ENCODE measurements at regions not wholly inside any gene's neighbourhood (a gene's known extent, or its start where the extent isn't known, plus 50 kb on each side); places are given as distances from the start of the nearest gene placed in this dataset.

DNA sequence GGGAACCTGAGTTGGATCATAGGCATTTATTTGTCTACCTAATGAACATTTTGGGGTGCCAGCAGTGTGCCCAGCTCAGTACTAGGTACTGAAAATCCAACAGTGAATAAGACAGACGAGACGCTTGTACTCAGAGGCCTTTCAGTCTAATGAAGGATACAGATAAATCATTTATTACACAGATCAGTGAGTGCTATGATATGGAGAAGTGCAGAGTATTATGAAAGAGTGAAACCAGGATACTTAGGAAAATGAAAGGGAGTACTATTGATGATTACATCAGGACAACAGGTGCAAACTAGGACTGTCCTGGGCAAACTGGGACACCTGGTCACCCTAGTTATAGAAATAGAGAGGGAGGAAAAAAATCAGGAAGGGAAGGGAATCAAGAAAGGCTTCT, 207.5 kb upstream of the NCAM1 start:
- no peak overlapping the region for H3K27ac ChIP-seq (ENCODE audit: insufficient read depth, low read depth, low read length, poor library complexity, severe bottlenecking)
- no peak overlapping the region for H3K4me3 ChIP-seq (ENCODE audit: insufficient read depth, low read depth, low read length)
- 88 to 94% methylated on average over 2 of the region's 2 CpGs for WGBS, 2 experiments
- H3K9me3 ChIP-seq (ENCODE audit: control insufficient read depth, low read length), result no peaks in the 10 kb centered on the region
- H3K4me1 ChIP-seq (ENCODE audit: control insufficient read depth, insufficient read depth, low read length), result peaks cover 15% of the 10 kb centered on the region
- no peaks in the 10 kb centered on the region for H3K27me3 ChIP-seq (ENCODE audit: control insufficient read depth, insufficient read depth, low read length, poor library complexity, severe bottlenecking)
- H3K36me3 ChIP-seq (ENCODE audit: control insufficient read depth, insufficient read depth, low read length), result no peaks in the 10 kb centered on the region

DNA sequence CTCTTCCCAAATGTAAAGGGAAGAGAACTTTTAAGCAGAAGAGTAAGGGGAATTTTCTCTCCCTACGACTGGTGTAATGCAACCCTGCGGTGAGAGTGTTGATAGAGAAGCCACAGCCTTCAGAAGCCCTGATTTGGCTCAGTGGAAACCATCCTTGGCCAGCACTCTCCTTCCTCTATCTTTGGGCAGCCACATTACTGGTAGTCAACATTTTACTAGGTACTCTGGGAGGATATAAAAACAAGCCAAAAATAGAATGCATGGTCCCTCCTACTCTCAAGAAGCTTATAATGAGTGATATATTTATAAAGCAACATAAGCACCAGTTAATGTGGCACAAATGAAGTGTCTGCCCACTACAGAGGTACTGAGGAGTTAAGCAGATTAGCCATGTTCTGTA, 201.8 kb upstream of the NCAM1 start:
- Histone ChIP-seq H3K4me3 (ENCODE audit: insufficient read depth, low read depth, low read length) (no peak overlapping the region), H3K9me3 (ENCODE audit: control insufficient read depth, low read length) (no peaks in the 10 kb centered on the region), H3K27me3 (ENCODE audit: control insufficient read depth, insufficient read depth, low read length, poor library complexity, severe bottlenecking) (no peaks in the 10 kb centered on the region), H3K4me1 (ENCODE audit: control insufficient read depth, insufficient read depth, low read length) (peaks cover 8% of the 10 kb centered on the region), H3K36me3 (ENCODE audit: control insufficient read depth, insufficient read depth, low read length) (no peaks in the 10 kb centered on the region), H3K27ac (ENCODE audit: insufficient read depth, low read depth, low read length, poor library complexity, severe bottlenecking) (no peak overlapping the region)
- 82 to 90% methylated on average over 2 of the region's 2 CpGs for WGBS, 2 experiments

DNA sequence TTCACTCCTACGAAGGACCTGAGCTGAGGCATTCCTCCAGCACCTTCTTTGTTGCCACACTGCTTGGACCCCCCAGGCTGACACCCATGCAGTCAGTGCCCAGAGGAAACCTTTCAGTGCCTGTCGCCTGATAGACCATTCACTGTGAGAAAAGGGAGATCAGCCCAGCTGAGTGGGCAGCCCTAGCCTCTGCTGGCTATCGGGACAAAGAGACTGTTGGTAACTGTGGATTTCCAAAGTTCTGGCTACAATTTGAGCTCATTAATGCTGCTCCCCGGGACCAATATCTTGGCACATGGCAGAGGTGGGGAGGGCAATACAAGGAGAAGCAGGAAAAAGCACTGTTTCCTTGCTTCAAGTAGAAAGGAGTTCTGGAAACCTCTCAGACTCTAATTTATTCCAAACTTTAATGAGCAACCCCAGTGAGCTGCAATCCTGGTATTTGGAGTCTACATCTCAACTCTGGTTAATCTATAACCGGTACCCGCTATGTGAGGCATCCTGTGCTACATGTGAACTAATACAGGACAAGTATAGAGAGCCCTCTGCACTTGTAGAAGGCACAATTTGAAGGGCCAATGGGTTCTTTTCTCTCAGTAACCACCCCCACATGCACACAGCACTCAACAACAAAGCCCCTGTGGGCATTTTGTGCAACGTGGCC, 200.7 kb upstream of the NCAM1 start:
- 90 to 94% methylated on average over 7 of the region's 7 CpGs for WGBS, 2 experiments
- Histone ChIP-seq H3K36me3 (ENCODE audit: control insufficient read depth, insufficient read depth, low read length) (no peaks in the 10 kb centered on the region), H3K9me3 (ENCODE audit: control insufficient read depth, low read length) (no peaks in the 10 kb centered on the region), H3K4me3 (ENCODE audit: insufficient read depth, low read depth, low read length) (no peak overlapping the region), H3K27me3 (ENCODE audit: control insufficient read depth, insufficient read depth, low read length, poor library complexity, severe bottlenecking) (no peaks in the 10 kb centered on the region), H3K4me1 (ENCODE audit: control insufficient read depth, insufficient read depth, low read length) (peaks cover 8% of the 10 kb centered on the region), H3K27ac (ENCODE audit: insufficient read depth, low read depth, low read length, poor library complexity, severe bottlenecking) (no peak overlapping the region)

DNA sequence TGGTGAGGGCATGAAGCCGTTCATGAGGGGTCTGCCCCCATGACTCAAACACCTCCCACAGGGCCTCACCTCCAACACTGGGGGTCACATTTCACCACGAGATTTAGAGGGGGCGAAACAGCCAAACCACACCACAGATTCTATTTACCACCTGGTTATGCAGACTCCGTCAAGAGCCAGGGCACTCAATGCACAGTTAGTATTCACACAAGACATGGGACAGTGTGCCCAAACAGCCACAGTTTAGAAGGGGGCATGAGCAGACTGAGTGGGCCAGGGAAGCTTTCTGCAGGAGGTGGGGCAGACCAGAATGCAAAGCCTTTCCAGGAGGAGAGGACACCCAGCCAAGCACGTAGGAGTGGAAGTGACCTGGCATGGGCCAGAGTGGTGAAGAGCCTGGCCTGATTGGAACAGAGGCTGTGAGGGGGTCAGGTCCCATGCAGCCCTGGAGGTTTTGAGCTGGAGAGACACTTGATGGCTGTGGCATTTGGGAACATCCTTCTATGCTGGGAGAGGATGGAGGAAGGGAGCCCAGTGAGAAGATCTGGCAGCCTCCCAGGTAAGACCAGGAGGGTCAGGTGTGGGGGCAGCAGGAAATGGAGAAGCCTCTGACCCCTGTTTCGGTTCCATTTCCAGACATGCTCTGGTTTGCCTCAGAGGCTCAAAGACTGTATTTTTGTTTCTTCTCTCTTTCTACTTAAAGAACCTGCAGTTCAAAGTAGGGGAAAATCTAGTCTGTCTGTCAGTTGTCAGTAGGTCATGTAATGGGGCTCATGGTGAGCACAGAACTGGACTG, 199.1 kb upstream of the NCAM1 start:
- H3K36me3 ChIP-seq (ENCODE audit: control insufficient read depth, insufficient read depth, low read length), result no peaks in the 10 kb centered on the region
- H3K4me3 ChIP-seq (ENCODE audit: insufficient read depth, low read depth, low read length), result no peak overlapping the region
- no peaks in the 10 kb centered on the region for H3K27me3 ChIP-seq (ENCODE audit: control insufficient read depth, insufficient read depth, low read length, poor library complexity, severe bottlenecking)
- no peak overlapping the region for H3K27ac ChIP-seq (ENCODE audit: insufficient read depth, low read depth, low read length, poor library complexity, severe bottlenecking)
- no peaks in the 10 kb centered on the region for H3K9me3 ChIP-seq (ENCODE audit: control insufficient read depth, low read length)
- 90 to 91% methylated on average over 6 of the region's 6 CpGs for WGBS, 2 experiments
- H3K4me1 ChIP-seq (ENCODE audit: control insufficient read depth, insufficient read depth, low read length), result peaks cover 8% of the 10 kb centered on the region

DNA sequence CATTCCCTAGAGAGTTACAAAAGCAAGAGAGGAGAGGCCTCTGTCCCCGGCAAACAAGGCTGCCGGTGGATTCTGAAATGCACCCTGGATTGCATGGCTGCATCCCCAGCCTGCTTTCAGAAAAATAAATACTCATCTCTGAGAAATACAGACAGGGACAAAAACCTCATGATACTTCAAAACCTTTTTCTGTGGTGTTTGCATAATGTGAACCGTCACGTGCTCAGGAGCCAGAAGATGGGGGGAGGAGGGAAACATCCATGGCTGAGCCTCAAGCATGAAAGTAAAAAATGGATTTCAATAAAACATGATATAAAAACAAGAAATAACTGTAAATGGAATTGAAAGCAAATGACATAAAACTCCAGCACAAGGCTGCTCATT, 198.5 kb upstream of the NCAM1 start:
- H3K9me3 ChIP-seq (ENCODE audit: control insufficient read depth, low read length), result no peaks in the 10 kb centered on the region
- no peak overlapping the region for H3K4me3 ChIP-seq (ENCODE audit: insufficient read depth, low read depth, low read length)
- H3K36me3 ChIP-seq (ENCODE audit: control insufficient read depth, insufficient read depth, low read length), result no peaks in the 10 kb centered on the region
- no peaks in the 10 kb centered on the region for H3K27me3 ChIP-seq (ENCODE audit: control insufficient read depth, insufficient read depth, low read length, poor library complexity, severe bottlenecking)
- peaks cover 8% of the 10 kb centered on the region for H3K4me1 ChIP-seq (ENCODE audit: control insufficient read depth, insufficient read depth, low read length)
- WGBS, 2 experiments, result 81 to 96% methylated on average over 2 to 4 of the region's 4 CpGs
- H3K27ac ChIP-seq (ENCODE audit: insufficient read depth, low read depth, low read length, poor library complexity, severe bottlenecking), result no peak overlapping the region

DNA sequence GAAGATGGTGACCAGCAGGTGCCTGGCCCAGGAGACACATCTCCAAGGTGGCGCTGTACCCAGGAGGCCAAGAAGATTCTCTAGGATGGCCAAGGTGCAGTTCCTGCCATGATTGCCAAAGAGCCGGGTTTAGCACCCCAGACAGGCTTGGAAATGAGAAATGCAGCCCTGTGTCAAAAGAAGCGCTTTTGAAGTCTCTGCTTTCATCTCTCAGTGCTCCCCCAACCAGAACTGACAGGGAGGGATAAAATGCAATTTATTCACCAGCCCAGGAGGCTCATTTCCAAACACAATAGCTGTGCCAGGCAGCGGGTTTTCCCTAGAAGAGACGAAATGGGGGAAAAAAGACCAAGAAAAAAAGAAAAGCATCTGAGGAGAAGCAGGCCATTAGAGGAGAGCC, 195.9 kb upstream of the NCAM1 start:
- WGBS, 2 experiments, result 92 to 94% methylated on average over 5 of the region's 5 CpGs
- no peak overlapping the region for H3K27ac ChIP-seq (ENCODE audit: insufficient read depth, low read depth, low read length, poor library complexity, severe bottlenecking)
- no peaks in the 10 kb centered on the region for H3K4me1 ChIP-seq (ENCODE audit: control insufficient read depth, insufficient read depth, low read length)
- no peaks in the 10 kb centered on the region for H3K27me3 ChIP-seq (ENCODE audit: control insufficient read depth, insufficient read depth, low read length, poor library complexity, severe bottlenecking)
- H3K36me3 ChIP-seq (ENCODE audit: control insufficient read depth, insufficient read depth, low read length), result no peaks in the 10 kb centered on the region
- H3K9me3 ChIP-seq (ENCODE audit: control insufficient read depth, low read length), result no peaks in the 10 kb centered on the region
- no peak overlapping the region for H3K4me3 ChIP-seq (ENCODE audit: insufficient read depth, low read depth, low read length)

DNA sequence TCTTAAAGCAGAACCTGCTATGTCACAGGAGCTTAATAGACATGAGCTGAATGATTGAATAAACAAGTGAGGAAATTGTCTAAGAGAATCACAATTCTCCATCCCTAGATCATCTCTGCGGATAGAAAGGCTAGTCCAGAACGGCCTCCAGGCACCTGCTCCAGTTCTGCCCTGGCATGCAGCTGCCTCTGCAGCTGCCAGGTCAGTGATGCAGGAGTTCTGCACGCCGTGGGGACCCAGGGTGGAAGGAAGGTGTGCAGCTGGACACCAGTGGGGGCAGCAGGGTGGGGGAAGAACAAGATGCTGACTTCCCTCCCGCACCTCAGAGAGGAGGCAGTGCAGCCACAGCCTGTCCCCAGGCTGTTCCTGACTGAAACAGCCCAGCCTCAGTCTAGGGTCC, 192.1 kb upstream of the NCAM1 start:
- no peaks in the 10 kb centered on the region for H3K9me3 ChIP-seq (ENCODE audit: control insufficient read depth, low read length)
- H3K36me3 ChIP-seq (ENCODE audit: control insufficient read depth, insufficient read depth, low read length), result no peaks in the 10 kb centered on the region
- no peak overlapping the region for H3K27ac ChIP-seq (ENCODE audit: insufficient read depth, low read depth, low read length, poor library complexity, severe bottlenecking)
- H3K27me3 ChIP-seq (ENCODE audit: control insufficient read depth, insufficient read depth, low read length, poor library complexity, severe bottlenecking), result no peaks in the 10 kb centered on the region
- H3K4me1 ChIP-seq (ENCODE audit: control insufficient read depth, insufficient read depth, low read length), result no peaks in the 10 kb centered on the region
- no peak overlapping the region for H3K4me3 ChIP-seq (ENCODE audit: insufficient read depth, low read depth, low read length)
- 85 to 88% methylated on average over 5 of the region's 5 CpGs for WGBS, 2 experiments

DNA sequence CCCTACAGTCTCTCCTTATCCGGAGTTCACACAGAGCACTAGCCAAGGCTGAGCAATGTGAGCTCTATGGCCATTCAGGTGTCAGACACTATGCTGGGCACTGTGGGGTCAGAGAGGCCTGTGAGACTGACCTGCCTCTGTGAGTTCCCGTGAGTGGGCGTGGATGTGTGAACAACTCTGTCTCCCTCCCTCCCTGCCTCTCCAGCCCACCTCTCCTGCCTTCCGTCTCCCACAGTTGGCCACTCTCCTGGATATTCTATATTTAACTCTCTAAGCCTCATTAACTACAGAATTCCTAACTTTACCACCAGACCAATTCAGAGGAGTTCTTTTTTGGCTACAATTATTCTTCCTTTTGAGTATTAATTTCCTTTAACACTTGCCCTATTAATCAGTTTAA, 191.6 kb upstream of the NCAM1 start:
- WGBS, 2 experiments, result 88 to 94% methylated on average over 4 of the region's 4 CpGs
- H3K4me1 ChIP-seq (ENCODE audit: control insufficient read depth, insufficient read depth, low read length), result no peaks in the 10 kb centered on the region
- no peak overlapping the region for H3K4me3 ChIP-seq (ENCODE audit: insufficient read depth, low read depth, low read length)
- no peaks in the 10 kb centered on the region for H3K9me3 ChIP-seq (ENCODE audit: control insufficient read depth, low read length)
- H3K27ac ChIP-seq (ENCODE audit: insufficient read depth, low read depth, low read length, poor library complexity, severe bottlenecking), result no peak overlapping the region
- no peaks in the 10 kb centered on the region for H3K27me3 ChIP-seq (ENCODE audit: control insufficient read depth, insufficient read depth, low read length, poor library complexity, severe bottlenecking)
- no peaks in the 10 kb centered on the region for H3K36me3 ChIP-seq (ENCODE audit: control insufficient read depth, insufficient read depth, low read length)

DNA sequence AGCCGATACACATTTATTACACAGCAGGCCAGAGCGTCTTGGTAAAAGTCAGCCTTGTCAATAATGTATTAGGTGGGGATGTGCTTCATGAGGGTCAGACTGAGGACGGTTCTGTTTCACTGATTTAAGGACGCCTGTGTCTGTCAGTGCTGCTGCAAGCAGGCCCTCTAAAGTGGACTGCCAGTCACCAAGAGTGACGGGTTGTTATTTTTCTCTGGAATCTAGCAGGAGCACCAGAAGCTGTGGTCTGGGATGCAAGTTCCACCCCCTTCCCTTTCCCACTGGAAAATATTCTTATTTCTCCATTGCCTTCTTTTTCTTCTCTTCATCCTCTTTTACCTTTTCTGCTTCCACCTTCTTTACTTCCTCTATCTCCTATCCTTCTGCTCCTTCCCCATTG, 191.2 kb upstream of the NCAM1 start:
- Histone ChIP-seq H3K4me3 (ENCODE audit: insufficient read depth, low read depth, low read length) (no peak overlapping the region), H3K4me1 (ENCODE audit: control insufficient read depth, insufficient read depth, low read length) (no peaks in the 10 kb centered on the region), H3K36me3 (ENCODE audit: control insufficient read depth, insufficient read depth, low read length) (no peaks in the 10 kb centered on the region), H3K27ac (ENCODE audit: insufficient read depth, low read depth, low read length, poor library complexity, severe bottlenecking) (no peak overlapping the region), H3K9me3 (ENCODE audit: control insufficient read depth, low read length) (no peaks in the 10 kb centered on the region), H3K27me3 (ENCODE audit: control insufficient read depth, insufficient read depth, low read length, poor library complexity, severe bottlenecking) (no peaks in the 10 kb centered on the region)
- 87 to 90% methylated on average over 5 of the region's 5 CpGs for WGBS, 2 experiments

DNA sequence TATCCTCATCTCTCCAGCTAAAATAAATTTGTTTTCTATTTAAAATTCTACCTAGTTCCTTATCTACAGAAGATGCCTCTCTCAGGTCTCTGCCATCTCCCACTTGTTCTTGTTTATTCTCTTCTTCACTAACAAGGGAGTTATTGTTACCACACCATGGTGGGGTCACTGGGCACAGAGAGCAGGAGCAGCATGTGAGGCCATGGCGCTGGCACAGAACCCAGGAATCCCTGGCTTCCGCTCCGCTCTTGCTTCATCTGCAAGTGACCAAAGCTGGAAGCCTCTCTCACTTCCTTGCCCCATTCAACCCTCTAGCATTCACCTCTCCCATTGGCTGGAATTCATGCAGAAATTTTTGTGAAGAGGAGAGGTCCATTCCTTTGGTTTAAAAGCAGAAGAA, 190.7 kb upstream of the NCAM1 start:
- Histone ChIP-seq H3K4me1 (ENCODE audit: control insufficient read depth, insufficient read depth, low read length) (no peaks in the 10 kb centered on the region), H3K27ac (ENCODE audit: insufficient read depth, low read depth, low read length, poor library complexity, severe bottlenecking) (no peak overlapping the region), H3K9me3 (ENCODE audit: control insufficient read depth, low read length) (no peaks in the 10 kb centered on the region), H3K4me3 (ENCODE audit: insufficient read depth, low read depth, low read length) (no peak overlapping the region), H3K27me3 (ENCODE audit: control insufficient read depth, insufficient read depth, low read length, poor library complexity, severe bottlenecking) (no peaks in the 10 kb centered on the region), H3K36me3 (ENCODE audit: control insufficient read depth, insufficient read depth, low read length) (no peaks in the 10 kb centered on the region)
- WGBS, 2 experiments, result 94% methylated on average over 3 of the region's 3 CpGs
